ENCODE measurements at regions not wholly inside any gene's neighbourhood (a gene's known extent, or its start where the extent isn't known, plus 50 kb on each side); places are given as distances from the start of the nearest gene placed in this dataset.

DNA sequence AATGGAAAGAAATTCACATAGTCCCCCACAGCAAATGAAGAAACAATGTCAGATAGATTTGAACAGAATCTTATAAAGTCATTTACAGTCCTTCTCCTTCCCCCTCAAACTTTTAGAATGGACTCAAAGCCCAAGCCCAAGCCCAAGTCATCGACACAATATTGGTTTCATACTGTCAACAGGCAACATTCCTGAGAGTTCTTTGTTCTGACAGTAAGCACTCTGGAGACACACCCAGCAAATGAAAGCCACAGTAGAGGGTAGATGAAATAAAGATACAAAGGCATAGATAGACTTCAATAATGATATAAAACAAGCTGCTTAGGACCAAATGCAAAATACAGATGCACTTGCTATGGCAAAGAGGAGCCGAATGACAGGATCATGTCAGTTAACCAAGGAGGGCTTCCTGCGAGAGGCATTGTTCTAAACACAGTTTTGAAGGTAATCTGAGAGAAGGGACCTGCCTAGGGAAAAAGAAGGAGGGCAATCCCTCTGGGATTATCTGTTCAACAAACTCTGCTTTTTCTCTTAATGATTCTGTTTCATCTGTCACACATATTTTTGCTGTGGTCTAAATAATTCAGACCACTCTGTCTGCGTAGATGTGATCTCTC lies 97.1 kb upstream of the MAP4K3 start:
- TF ChIP-seq EZH2 (IDR thresholded peaks at IDR 0.05; ENCODE audit: insufficient read depth, poor library complexity, severe bottlenecking) (no peak), EZH2phosphoT487 (IDR thresholded peaks at IDR 0.05; ENCODE audit: insufficient read depth, low read depth) (no peak)

Data from GM23248 (cell line).